Lung (tissue), 11 donors: ENCODE measurements at regions not wholly inside any gene's neighbourhood (a gene's known extent, or its start where the extent isn't known, plus 50 kb on each side); places are given as distances from the start of the nearest gene placed in this dataset.

Source experiments
- ATAC-seq: fragments of 200-7000 bp; cut with Tn5 transposase; one replicate; pipeline ENCODE4 v1.9.1; 2020; ENCODE audit warnings: moderate number of reproducible peaks; ENCODE audit not compliant: insufficient read depth, low FRiP score
- DNase-seq, 3 donors: peaks; one replicate each; pipeline ENCODE4 v3.0.0-alpha.2; 2013 to 2017
- H3K27ac ChIP-seq, 2 donors: one replicate each; pipeline ENCODE4 v1.5.1; 2013; ENCODE audit warnings: mild to moderate bottlenecking in 2 of 2, moderate library complexity in 2 of 2, control low read depth in 1 of 2, inconsistent platforms in 1 of 2, low read depth in 1 of 2, low read length in 1 of 2
- H3K27me3 ChIP-seq, 3 donors: one replicate each; pipeline ENCODE4 v1.5.1; 2013; ENCODE audit warnings: low read length in 2 of 3; ENCODE audit not compliant: control insufficient read depth in 3 of 3, insufficient read depth in 3 of 3
- H3K36me3 ChIP-seq, 4 donors: one replicate each; pipeline ENCODE4 v1.5.1; 2013; ENCODE audit warnings: low read length in 4 of 4, mild to moderate bottlenecking in 1 of 4, moderate library complexity in 1 of 4; ENCODE audit not compliant: control insufficient read depth in 4 of 4, insufficient read depth in 4 of 4
- H3K4me1 ChIP-seq, 5 donors: one replicate each; pipeline ENCODE4 v1.5.1; 2013; ENCODE audit warnings: low read length in 5 of 5, mild to moderate bottlenecking in 2 of 5, moderate library complexity in 1 of 5; ENCODE audit not compliant: control insufficient read depth in 5 of 5, insufficient read depth in 5 of 5
- H3K4me3 ChIP-seq: one replicate; pipeline ENCODE4 v1.5.1; 2013; ENCODE audit warnings: mild to moderate bottlenecking, control low read depth, moderate library complexity
- H3K9ac ChIP-seq, 2 donors: one replicate each; pipeline ENCODE4 v1.5.1; 2013; ENCODE audit warnings: low read length in 2 of 2, control low read depth in 1 of 2; ENCODE audit not compliant: insufficient read depth in 1 of 2
- H3K9me3 ChIP-seq, 4 donors: one replicate each; pipeline ENCODE4 v1.5.1; 2013; ENCODE audit warnings: low read length in 3 of 4, mild to moderate bottlenecking in 1 of 4, moderate library complexity in 1 of 4; ENCODE audit not compliant: control insufficient read depth in 4 of 4, insufficient read depth in 3 of 4
- WGBS, 2 donors: extraction: QIAGEN DNeasy Blood & Tissue Kit; methylation state at CpG; one replicate each; pipeline ENCODE4 v1.1.7; 2013; 5-methylcytosine and 5-hydroxymethylcytosine counted together
- TF ChIP-seq, protein P1 (sequence below): IDR thresholded peaks from 2 replicates; pipeline ENCODE4 v1.5.1; 2012; ENCODE audit warnings: mild to moderate bottlenecking; ENCODE audit errors: control extremely low read depth, extremely low read depth
- donor health status: control.
- donor health status: control.
- donor health status: Bipolar disorder and iron deficiency.
- donor health status: healthy.
- donor health status: DM: yes; HTN: yes; CAD: no.

DNA sequence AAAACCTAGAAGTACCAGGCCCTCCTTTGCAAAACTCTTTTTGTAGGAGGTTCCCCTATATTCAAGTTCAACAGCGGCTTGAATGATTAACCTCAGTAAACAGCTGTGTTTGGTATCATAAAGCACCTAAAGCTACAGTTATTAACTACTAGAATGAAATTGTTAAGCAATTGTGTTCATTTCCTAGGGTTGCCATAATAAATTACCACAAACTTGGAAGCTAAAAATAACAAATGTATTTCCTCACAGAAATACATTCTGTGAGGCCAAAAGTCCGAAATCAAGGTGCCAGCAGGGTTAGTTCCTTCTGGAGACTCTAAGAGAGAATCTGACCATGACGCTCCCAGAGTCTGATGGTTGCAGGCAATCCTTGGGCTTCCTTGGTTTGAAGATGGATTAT, 202.1 kb upstream of the ACVR2A start:
- Histone ChIP-seq H3K27me3 (peaks cover 0 to 3% (median 0%) of the 10 kb centered on the region in 3 donors), H3K4me1 (peaks cover 0 to 7% (median 3%) of the 10 kb centered on the region in 5 donors), H3K9me3 (peaks cover 0 to 2% (median 0%) of the 10 kb centered on the region in 4 donors), H3K27ac (no peak overlapping the region), H3K4me3 (no peak overlapping the region), H3K36me3 (no peaks in the 10 kb centered on the region), H3K9ac (no peak overlapping the region)
- TF ChIP-seq, protein P1, sequence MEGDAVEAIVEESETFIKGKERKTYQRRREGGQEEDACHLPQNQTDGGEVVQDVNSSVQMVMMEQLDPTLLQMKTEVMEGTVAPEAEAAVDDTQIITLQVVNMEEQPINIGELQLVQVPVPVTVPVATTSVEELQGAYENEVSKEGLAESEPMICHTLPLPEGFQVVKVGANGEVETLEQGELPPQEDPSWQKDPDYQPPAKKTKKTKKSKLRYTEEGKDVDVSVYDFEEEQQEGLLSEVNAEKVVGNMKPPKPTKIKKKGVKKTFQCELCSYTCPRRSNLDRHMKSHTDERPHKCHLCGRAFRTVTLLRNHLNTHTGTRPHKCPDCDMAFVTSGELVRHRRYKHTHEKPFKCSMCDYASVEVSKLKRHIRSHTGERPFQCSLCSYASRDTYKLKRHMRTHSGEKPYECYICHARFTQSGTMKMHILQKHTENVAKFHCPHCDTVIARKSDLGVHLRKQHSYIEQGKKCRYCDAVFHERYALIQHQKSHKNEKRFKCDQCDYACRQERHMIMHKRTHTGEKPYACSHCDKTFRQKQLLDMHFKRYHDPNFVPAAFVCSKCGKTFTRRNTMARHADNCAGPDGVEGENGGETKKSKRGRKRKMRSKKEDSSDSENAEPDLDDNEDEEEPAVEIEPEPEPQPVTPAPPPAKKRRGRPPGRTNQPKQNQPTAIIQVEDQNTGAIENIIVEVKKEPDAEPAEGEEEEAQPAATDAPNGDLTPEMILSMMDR: no peak
- WGBS, 2 donors: 70 to 75% methylated on average over 3 of the region's 3 CpGs
- no peak for ATAC-seq
- DNase-seq: no peak

DNA sequence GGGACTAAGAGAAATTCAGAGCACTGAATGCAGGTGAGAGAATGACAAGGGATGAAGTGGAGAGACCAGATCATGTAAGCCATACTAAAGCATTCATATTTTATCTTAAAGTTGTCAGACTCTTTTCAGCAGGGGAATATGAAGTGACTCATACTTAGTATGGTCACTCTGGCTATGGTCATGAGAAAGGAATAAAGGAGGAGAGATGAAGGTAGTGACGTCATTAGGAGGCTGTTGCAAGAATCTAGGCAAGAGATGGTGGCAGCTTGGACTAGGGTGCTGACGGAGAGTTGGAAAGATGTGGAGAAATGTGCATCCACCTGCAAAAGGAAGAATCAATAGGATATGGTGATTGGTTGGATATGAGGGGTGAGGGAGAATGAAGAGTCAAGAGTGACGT, 203.2 kb upstream of the ACVR2A start:
- no peak overlapping the region for H3K4me3 ChIP-seq
- 88 to 90% methylated on average over 3 of the region's 3 CpGs for WGBS, 2 donors
- peaks cover 0 to 3% (median 0%) of the 10 kb centered on the region in 5 donors for H3K4me1 ChIP-seq
- no peak overlapping the region for H3K27ac ChIP-seq
- no peak overlapping the region for H3K9ac ChIP-seq
- DNase-seq (no peak), ATAC-seq (no peak)
- TF ChIP-seq, protein P1: no peak
- no peaks in the 10 kb centered on the region for H3K36me3 ChIP-seq
- H3K9me3 ChIP-seq: peaks cover 0 to 2% (median 0%) of the 10 kb centered on the region in 4 donors
- H3K27me3 ChIP-seq: peaks cover 0 to 3% (median 0%) of the 10 kb centered on the region in 3 donors

DNA sequence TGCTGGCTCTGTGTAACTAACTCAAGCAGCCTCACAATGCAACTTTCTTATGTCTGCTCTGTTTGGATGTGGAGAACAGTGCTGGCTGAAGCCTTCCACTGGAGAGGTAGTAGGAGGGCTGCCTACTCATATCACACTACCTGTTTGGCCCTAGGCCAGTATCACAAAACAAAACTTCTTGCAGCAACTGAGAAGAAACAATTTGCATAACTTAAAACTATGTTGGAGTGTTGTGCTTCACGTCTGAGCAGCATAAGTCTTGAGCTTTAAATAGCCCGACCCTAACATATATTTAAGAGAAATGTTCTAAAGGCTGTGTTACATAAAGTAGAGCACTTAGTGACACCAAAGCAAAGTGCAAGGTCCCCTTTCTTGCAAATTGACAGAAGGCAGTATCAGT, 204.9 kb upstream of the ACVR2A start:
- no peak for ATAC-seq
- H3K4me3 ChIP-seq: no peak overlapping the region
- TF ChIP-seq, protein P1: no peak
- H3K9me3 ChIP-seq: peaks cover 0 to 2% (median 0%) of the 10 kb centered on the region in 4 donors
- H3K27me3 ChIP-seq: peaks cover 0 to 3% (median 0%) of the 10 kb centered on the region in 3 donors
- 69 to 70% methylated on average over 2 of the region's 2 CpGs for WGBS, 2 donors
- peak in 1 of 3 donors; percentile 52 for DNase-seq
- H3K36me3 ChIP-seq: no peaks in the 10 kb centered on the region
- no peak overlapping the region for H3K9ac ChIP-seq
- H3K4me1 ChIP-seq: peaks cover 0 to 3% (median 0%) of the 10 kb centered on the region in 5 donors
- H3K27ac ChIP-seq: no peak overlapping the region

- WGBS, 2 donors: 88 to 93% methylated on average over 2 of the region's 2 CpGs
Observed at GRCh38 chr2:147639386-147639785, 205.4 kb upstream of the ACVR2A start.

More at GRCh38 chr2:147639386-147639785, 205.4 kb upstream of the ACVR2A start:
- peaks cover 0 to 1% (median 0%) of the 10 kb centered on the region in 5 donors for H3K4me1 ChIP-seq
- DNase-seq: no peak
- TF ChIP-seq, protein P1: no peak
- H3K9me3 ChIP-seq: peaks cover 0 to 2% (median 0%) of the 10 kb centered on the region in 4 donors
- H3K27ac ChIP-seq: no peak overlapping the region
- no peaks in the 10 kb centered on the region for H3K36me3 ChIP-seq
- peaks cover 0 to 3% (median 0%) of the 10 kb centered on the region in 3 donors for H3K27me3 ChIP-seq
- no peak overlapping the region for H3K4me3 ChIP-seq
- no peak overlapping the region for H3K9ac ChIP-seq
- ATAC-seq: no peak
